ENCODE measurements at regions not wholly inside any gene's neighbourhood (a gene's known extent, or its start where the extent isn't known, plus 50 kb on each side); places are given as distances from the start of the nearest gene placed in this dataset.

GRCh38 chr17:62913991-62914570 lies 52.0 kb upstream of the TANC2 start:
- no peak for DNase-seq

GRCh38 chr17:62912363-62912762 lies 53.7 kb upstream of the TANC2 start:
- DNase-seq = no peak

- peak in 1 of 56 donors; percentile 12 for DNase-seq
Measured at GRCh38 chr17:62911114-62911513, 54.9 kb upstream of the TANC2 start.

GRCh38 chr17:62910277-62910676 lies 55.8 kb upstream of the TANC2 start:
- no peak for DNase-seq

GRCh38 chr17:62907961-62908360 lies 58.1 kb upstream of the TANC2 start:
- DNase-seq = no peak

DNA sequence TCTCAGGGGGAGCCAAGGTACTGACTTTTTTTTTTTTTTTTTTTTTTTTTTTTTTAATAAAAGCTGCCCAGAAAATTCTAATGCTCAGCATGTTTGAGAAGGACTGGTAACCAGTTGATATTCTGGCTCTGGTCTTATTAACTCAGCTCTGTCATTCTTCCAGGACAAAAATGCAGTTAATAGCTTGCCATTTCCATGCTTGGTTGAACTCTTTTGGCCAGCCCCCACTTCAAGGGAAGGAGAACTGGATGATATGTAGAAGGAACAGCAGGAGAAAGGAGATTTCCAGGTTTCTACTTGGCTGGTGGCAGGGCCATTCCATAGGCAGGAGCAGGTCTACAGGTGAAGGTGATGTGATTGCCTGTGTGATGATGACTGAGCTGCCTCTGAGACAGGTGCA lies 59.2 kb upstream of the TANC2 start:
- DNase-seq = no peak

DNA sequence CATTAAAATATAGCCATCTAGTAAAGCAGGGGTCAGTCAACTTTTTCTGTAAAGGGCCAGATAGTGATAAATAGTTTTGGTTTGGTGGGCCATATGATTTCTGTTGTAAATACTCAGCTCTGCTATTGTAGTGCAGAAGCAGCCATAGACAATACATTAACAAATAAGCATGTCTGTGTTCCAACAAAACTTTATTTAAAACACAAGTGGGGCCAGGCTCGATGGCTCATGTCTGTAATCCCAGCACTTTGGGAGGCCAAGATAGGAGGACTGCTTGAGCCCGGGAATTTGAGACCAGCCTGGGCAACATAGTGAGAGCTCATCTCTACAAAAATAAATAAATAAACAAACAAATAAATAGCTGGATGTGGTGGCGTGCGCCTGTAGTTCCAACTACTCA lies 60.8 kb upstream of the TANC2 start:
- DNase-seq = no peak

- DNase-seq = no peak
Measured at GRCh38 chr17:62902531-62903220, 63.4 kb upstream of the TANC2 start.

- no peak for DNase-seq
Measured at GRCh38 chr17:62901544-62901943, 64.5 kb upstream of the TANC2 start.

DNA sequence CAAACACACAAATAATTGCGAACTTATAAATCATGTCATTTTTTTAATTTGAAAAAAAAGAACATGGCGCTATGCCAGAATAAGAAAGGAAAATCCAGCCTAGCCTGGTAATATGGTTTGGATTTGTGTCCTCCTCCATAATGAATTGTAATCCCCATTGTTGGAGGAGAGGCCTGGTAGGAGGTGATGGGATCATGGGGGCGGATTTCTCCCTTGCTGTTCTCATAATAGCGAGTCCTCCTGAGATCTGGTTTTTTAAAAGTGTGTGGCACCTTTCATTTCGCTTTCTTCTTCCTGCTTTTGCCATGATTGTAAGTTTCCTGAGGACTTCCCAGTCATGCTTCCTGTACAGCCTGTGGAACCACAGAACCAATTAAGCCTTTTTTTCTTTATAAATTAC lies 65.9 kb upstream of the TANC2 start:
- DNase-seq = no peak

DNA sequence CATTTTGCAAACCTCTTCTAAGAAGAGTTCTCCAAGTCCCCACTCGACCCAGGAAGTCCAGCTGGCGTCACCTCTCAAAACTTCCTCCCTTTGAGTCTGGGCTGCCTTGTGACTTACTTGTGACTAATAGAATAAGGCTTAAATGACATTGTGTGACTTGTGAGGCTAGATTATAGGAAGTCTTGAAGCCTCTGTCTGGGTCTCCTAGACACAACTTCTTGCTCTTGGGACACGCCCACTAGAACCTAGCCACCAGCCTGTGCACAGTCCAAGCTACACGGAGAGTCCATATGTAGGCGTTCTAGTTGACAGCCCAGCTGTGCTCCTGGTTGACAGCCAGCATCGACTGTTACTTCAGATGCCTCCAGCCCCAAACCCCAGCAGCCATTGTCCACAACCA lies 66.7 kb upstream of the TANC2 start:
- DNase-seq = no peak

DNA sequence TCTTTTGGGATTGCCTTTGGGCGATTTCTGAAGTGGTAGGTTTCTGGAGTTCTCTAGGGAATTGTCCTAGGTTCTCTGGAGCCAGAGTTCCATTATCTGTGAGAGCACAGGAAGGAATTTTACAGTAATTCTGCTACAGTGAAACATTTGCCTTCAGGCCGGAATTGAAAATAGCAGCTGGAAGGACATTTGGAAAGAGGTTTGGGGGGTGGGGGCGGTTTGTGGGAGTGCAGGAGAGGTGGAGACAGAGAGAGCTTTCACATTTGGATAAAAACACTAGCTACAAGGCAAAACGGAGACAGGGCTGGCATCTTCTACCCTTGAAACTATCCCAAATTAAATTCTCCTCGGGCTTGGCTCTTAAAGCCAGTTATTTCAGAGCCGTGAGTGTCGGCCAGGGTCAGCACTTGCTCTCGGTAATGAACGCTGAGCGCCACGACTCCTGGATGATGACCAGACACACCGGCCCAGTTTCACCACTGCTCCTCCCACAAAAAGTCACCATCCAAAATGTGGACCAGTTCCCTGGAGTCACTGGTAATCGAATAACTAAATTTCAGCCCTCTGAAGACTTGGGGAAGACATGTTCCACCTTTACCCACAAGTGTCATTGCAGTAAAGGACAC lies 67.7 kb upstream of the TANC2 start:
- DNase-seq = peak in 1 of 56 donors; percentile 18

DNA sequence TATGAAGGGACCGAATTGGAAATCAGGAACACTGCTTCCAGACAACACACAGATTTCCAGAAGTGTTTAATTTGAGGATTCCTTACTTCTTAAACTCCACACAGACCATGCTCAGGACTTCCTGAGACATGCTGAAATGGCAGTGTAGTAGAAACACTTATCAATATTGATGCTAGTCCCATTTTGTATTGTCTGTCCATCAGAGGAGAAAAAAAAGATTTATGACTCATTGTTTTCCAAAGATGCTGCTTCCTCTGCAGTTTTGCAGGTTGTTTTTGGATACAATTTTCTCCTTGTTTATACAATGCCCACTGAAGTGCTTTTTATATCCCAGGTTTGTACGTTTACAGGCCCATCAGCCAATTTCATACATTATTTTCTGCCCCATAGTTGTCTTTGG lies 68.3 kb upstream of the TANC2 start:
- no peak for DNase-seq

- peak in 1 of 56 donors; percentile 12 for DNase-seq
Measured at GRCh38 chr17:62895320-62896301, 70.4 kb upstream of the TANC2 start.

DNA sequence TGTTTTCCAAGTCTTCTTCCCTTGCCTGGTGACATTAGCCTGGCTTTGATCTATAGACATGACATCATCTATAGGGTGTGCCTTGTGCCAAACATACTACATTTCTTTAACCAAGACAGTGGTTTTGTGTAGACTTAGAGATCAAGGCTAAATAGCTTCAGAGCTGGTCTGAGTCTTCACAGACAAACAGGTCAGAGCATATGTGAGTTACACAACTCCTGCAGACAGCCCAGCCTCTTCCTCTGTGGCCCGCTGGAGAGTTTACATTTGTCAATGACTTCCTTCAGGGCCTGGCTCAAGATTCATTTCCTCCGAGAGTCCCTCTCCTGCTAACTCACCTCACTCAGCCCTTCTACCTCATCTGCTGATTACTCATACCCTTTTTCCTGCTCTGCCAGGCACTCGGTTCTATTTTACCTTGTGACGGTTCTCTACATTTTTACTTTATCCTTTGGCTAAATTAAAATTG lies 73.1 kb upstream of the TANC2 start:
- peak in 4 of 56 donors; percentile 4 to 42 (median 26) for DNase-seq

GRCh38 chr17:62892061-62892675 lies 73.9 kb upstream of the TANC2 start:
- DNase-seq = no peak

DNA sequence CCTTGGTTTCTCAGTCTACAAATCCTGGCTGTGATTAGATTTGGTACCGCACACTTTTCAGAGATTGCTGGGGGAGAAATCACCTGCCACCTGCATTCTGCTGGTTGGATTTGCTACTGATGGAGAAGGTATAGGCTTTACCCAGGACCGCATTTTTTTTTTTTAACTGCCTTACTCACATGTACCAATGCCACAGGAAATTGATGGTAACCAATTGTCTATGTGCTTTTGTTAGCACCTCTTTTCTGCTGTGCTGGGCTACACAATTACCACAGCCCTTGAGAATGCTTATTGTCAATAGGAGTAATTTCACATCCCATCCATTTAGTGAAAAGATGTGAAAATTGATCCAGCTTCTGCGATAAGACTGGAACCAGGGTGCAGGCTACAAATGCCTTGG lies 74.4 kb upstream of the TANC2 start:
- DNase-seq = no peak

DNA sequence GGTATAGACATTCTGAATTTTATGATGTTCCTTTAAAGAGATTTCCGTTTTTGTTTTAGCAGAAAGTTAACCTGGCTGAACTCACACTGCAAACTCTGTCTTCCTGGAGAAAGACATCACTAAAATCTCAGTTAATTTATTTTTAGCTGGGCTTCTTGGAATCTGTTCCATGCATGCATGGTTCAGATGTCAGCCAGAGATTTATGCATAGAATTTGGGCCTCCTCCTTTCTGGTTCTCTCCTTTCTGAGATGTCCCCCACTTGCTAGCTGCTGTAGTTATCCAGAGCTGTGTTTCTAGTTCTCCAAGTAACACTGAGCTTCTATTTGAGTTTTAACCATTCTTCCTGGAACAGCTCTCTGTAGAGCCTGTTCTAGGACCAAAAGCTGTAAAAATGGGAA lies 77.3 kb upstream of the TANC2 start:
- no peak for DNase-seq

- DNase-seq = no peak
Measured at GRCh38 chr17:62888148-62888547, 77.9 kb upstream of the TANC2 start.

GRCh38 chr17:62887437-62887836 lies 78.6 kb upstream of the TANC2 start:
- DNase-seq = no peak

GRCh38 chr17:62884781-62885180 lies 76.7 kb upstream of the MARCHF10 start:
- DNase-seq = no peak
